ENCODE measurements at regions not wholly inside any gene's neighbourhood (a gene's known extent, or its start where the extent isn't known, plus 50 kb on each side); places are given as distances from the start of the nearest gene placed in this dataset.
"Not testable (repeated sequence)": the region's sequence is repeated elsewhere in the genome, so short reads cannot be mapped to it uniquely, and the experiment has no call there.

DNA sequence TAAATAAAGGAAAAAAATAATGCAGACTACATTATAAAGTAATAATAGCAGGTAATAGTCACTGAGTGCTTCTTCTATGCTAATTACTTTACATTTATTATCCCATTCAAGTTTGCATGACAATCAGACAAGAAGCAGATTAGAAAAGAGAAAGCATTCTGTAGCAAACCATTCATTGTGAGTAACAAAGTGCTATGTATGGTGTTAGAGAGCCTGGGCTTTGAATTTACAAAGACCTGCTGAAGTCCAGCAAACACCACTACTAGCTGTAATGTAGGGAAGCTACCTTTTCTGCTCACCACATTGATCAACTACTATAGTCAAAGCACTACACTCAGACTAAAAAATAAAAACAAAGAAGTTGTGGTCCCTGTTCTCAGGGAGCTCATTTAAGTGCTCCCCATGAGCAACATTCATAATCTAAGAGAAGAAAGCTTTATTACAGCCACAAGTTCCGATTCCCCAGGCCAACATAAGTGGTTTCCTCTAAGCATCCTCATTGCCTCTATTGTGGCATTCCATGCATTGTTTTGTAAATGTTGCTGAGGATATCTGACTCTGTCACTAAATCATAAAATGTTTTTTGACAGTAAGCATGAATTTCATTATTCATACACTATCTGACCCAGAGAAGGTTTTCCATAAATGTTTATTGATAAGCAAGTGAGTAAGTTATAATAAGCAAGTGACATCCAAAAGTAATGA lies 108.5 kb downstream of the FOXD4L6 start:
- not testable (repeated sequence) for FAIRE-seq; DNase-seq (ENCODE audit: insufficient read length, low spot score)

GRCh38 chr9:41018948-41019347 lies 109.5 kb downstream of the FOXD4L6 start:
- not testable (repeated sequence) for FAIRE-seq; DNase-seq (ENCODE audit: insufficient read length, low spot score)

- not testable (repeated sequence) for DNase-seq (ENCODE audit: insufficient read length, low spot score); FAIRE-seq
These were observed 111.8 kb downstream of the FOXD4L6 start for GRCh38 chr9:41016699-41017098.

DNA sequence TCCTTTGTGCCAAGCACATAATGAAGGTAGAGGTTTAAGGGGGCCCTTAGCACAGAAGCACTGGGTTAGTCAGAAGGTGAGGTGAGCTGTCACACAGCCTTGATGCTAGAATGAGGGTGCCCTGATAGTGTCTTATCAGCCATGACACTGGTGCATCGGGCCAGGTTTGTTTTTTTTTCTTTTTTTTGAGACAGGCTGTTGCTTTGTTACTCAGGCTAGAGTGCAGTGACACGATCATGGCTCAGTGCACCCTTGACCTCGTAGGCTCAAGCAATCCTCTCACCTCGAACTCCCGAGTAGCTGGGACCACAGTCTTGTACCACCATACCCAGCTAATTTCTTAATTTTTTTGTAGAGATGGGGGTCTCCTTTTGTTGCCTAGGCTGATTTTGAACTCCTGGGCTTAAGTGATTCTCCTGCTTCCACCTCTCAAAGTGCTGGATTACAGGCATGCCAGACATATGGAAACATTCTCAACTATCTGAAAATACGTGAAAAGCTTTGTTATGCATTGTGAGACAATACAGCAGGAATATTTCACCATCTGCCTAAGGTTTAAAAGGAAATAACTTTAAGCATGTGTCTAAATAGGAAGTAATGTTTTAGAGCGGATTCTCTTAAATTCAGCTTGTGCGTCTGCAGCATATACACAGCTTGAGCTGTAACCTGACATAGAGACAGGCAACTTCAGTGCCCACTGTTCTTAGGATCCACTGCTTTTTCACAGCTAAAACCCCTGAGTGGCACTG lies 128.4 kb downstream of the FOXD4L6 start:
- DNase-seq (ENCODE audit: insufficient read length, low spot score); FAIRE-seq: not testable (repeated sequence)

GRCh38 chr9:40995490-40995889 lies 133.0 kb downstream of the FOXD4L6 start:
- FAIRE-seq; DNase-seq (ENCODE audit: insufficient read length, low spot score): not testable (repeated sequence)

DNA sequence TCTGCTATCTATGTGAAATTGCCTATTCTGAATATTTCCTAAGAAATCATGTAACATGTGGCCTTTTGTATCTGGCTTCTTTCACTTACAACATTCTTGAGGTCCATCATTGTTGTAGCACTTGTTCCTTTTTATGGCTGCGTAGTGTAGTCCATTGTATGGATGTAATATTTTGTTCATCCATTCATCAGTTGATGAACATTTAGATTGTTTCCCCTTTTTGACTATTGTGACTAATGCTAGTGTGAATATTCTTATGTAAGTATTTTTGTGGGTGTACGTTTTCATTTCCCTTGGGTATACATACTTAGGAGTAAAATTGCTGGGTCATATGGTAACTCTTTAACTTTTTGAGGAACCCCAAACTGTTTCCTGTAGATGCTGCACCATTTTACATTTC lies 134.6 kb downstream of the FOXD4L6 start:
- not testable (repeated sequence) for FAIRE-seq; DNase-seq (ENCODE audit: insufficient read length, low spot score)

GRCh38 chr9:40993375-40993774 lies 135.1 kb downstream of the FOXD4L6 start:
- FAIRE-seq; DNase-seq (ENCODE audit: insufficient read length, low spot score): not testable (repeated sequence)

GRCh38 chr9:40992472-40992821 lies 136.0 kb downstream of the FOXD4L6 start:
- FAIRE-seq: not testable (repeated sequence)
- peak; percentile 4 for DNase-seq (ENCODE audit: insufficient read length, low spot score)

- DNase-seq (ENCODE audit: insufficient read length, low spot score): peak; percentile 59
- not testable (repeated sequence) for FAIRE-seq
These were observed 136.6 kb downstream of the FOXD4L6 start for GRCh38 chr9:40991741-40992471.

DNA sequence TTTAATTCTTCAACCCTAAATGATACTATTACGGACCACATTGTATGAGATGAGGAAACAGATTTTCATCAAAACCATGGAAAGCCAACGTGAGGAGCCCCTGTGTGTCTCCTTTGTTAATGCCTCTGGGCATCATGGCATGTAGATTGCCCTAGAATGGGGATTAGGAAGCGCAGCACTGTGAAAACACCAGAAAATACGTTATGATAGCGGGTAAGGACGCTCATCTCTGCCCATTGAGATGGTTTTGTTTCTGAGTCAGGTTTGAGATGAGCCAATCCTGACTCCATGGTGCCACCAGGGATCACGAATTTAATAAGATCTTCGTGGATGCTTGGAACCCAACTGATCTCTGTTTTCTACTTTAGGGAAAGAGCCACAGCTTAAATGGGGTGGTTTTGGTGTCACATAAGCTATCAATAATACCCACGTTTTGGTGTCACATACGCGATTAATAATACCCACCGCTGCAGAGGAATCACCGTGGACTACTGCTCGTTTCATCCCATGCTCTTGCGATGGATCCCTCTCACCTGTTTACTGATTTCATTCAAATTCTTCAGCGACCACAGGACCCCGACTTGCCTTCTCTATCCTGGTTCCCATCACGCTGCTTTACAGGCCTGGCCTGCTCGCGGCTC lies 137.3 kb downstream of the FOXD4L6 start:
- FAIRE-seq; DNase-seq (ENCODE audit: insufficient read length, low spot score): not testable (repeated sequence)

DNA sequence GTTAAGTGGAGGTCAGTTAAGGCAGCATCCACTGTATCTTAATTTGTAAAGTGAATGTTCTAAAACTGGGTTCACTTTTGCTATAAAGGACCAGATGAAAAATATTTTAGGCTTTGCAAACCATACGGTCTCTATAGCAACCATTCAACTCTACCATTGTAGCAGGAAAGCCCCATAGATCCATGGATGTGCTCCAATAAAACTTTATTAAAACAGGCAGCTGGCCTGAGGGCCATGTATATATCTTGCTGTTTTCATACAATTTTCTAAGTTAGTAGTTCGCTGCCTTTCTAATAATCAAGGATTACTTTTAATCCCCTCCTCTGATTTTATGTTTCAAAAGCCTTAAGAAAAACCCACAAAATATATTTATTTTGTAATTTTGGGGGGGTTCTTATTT lies 142.1 kb downstream of the FOXD4L6 start:
- FAIRE-seq: not testable (repeated sequence)

GRCh38 chr9:40975351-40975750 lies 153.1 kb downstream of the FOXD4L6 start:
- not testable (repeated sequence) for FAIRE-seq; DNase-seq (ENCODE audit: insufficient read length, low spot score)

More for the DNA sequence above, 142.1 kb downstream of the FOXD4L6 start:
- not testable (repeated sequence) for DNase-seq (ENCODE audit: insufficient read length, low spot score)

DNA sequence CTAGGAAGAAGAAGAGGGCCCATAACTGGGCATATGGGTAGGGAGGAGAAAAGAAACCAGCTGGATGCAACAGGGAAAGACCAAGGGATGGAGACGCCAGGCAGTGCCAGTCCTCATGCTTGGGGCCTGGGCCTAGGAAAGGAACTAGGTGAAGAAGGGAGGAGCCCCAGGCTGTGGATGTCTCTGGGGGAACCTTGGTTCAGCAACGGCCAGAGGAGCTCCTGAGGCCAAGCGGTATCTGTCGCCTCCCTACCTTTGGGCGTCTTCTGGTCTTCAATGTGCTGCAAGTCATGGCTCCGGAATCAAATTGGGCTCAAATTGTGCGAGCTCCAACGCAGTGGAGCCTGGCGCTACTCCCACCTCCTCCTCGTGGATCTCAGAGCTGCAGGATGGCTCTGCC lies 153.6 kb downstream of the FOXD4L6 start:
- not testable (repeated sequence) for FAIRE-seq; DNase-seq (ENCODE audit: insufficient read length, low spot score)

GRCh38 chr9:40971773-40972172 lies 156.7 kb downstream of the FOXD4L6 start:
- not testable (repeated sequence) for DNase-seq (ENCODE audit: insufficient read length, low spot score); FAIRE-seq

- DNase-seq (ENCODE audit: insufficient read length, low spot score); FAIRE-seq: not testable (repeated sequence)
These were observed 158.1 kb downstream of the FOXD4L6 start for GRCh38 chr9:40970340-40970739.

GRCh38 chr9:40962461-40962860 lies 166.0 kb downstream of the FOXD4L6 start:
- not testable (repeated sequence) for FAIRE-seq; DNase-seq (ENCODE audit: insufficient read length, low spot score)

DNA sequence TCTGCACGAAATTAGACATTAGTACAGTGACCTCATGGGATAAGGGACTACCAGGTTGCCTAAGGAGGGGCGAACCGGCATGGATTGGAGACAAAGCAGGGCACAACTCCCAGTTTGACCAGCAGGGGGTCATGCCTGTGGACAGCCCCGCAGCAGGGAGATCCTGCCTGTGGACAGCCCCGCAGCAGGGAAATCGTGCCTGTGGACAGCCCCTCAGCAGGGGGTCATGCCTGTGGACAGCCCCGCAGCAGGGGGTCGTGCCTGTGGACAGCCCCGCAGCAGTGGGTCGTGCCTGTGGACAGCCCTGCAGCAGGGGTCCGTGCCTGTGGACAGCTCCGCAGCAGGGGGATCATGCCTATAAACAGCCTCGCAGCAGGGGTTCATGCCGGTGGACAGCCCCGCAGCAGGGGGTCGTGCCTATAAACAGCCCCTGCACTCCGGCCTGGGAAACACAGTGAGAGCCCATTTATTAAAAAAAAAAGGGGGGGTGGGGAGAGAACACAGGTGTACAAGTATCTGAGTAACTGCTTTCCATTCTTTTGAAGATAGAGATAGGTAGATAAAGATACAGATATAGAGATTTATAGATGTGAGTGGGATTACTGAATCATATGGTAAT lies 176.5 kb downstream of the FOXD4L6 start:
- DNase-seq (ENCODE audit: insufficient read length, low spot score); FAIRE-seq: not testable (repeated sequence)

- FAIRE-seq; DNase-seq (ENCODE audit: insufficient read length, low spot score): not testable (repeated sequence)
These were observed 182.3 kb downstream of the FOXD4L6 start for GRCh38 chr9:40946228-40946627.

GRCh38 chr9:40942730-40943129 lies 185.8 kb downstream of the FOXD4L6 start:
- DNase-seq (ENCODE audit: insufficient read length, low spot score); FAIRE-seq: not testable (repeated sequence)

DNA sequence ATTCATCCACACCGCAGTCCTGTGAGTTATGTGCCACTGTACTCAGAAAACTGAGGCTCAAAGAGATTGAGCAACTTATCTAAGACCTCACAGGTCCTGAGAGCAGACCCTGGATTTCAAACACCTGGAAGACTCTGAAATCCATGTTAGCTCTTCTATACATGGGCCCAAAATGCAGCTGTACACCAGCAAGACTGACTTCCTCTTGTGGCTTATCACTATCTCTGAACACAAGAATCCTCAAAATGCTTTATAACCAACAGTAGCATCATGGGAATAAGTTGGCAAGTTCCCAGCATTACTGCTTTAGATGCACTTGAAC lies 188.6 kb downstream of the FOXD4L6 start:
- FAIRE-seq; DNase-seq (ENCODE audit: insufficient read length, low spot score): not testable (repeated sequence)

All from GM19239 (cell line).